Smooth muscle cell (in vitro differentiated cells): ENCODE measurements at regions not wholly inside any gene's neighbourhood (a gene's known extent, or its start where the extent isn't known, plus 50 kb on each side); places are given as distances from the start of the nearest gene placed in this dataset.

Experiments used
- DNase-seq: peaks from one replicate; lab custom pipeline; 2025; ENCODE audit not compliant: unreplicated experiment; lab: John Stamatoyannopoulos, UW
- H2AFZ ChIP-seq: fragments of 200-600 bp; sonication (generic); 2 replicates; pipeline ENCODE4 v1.6.0; 2016; ENCODE audit warnings: antibody characterized with exemption, low read depth, mild to moderate bottlenecking
- H3F3A ChIP-seq: fragments of 200-600 bp; sonication (generic); 2 replicates; pipeline ENCODE4 v1.6.0; 2017; ENCODE audit warnings: antibody characterized with exemption, low read depth
- H3K27ac ChIP-seq: fragments of 200-600 bp; sonication (generic); 2 replicates; pipeline ENCODE4 v1.5.1; 2016; ENCODE audit warnings: low read depth, mild to moderate bottlenecking
- H3K27me3 ChIP-seq: fragments of 200-600 bp; sonication (generic); 2 replicates; pipeline ENCODE4 v1.6.1; 2016; ENCODE audit warnings: low read depth, mild to moderate bottlenecking
- H3K36me3 ChIP-seq: fragments of 200-600 bp; sonication (generic); 2 replicates; pipeline ENCODE4 v1.5.1; 2016; ENCODE audit warnings: low read depth
- H3K4me1 ChIP-seq: fragments of 200-600 bp; sonication (generic); 2 replicates; pipeline ENCODE4 v1.5.1; 2016; ENCODE audit warnings: low read depth
- H3K4me2 ChIP-seq: fragments of 200-600 bp; sonication (generic); 2 replicates; pipeline ENCODE4 v1.6.0; 2016; ENCODE audit warnings: mild to moderate bottlenecking
- H3K4me3 ChIP-seq: fragments of 200-600 bp; sonication (generic); 2 replicates; pipeline ENCODE4 v1.5.1; 2016; ENCODE audit warnings: mild to moderate bottlenecking
- H3K79me2 ChIP-seq: fragments of 200-600 bp; sonication (generic); 2 replicates; pipeline ENCODE4 v1.6.0; 2016; ENCODE audit warnings: low read depth, mild to moderate bottlenecking
- H3K9ac ChIP-seq: fragments of 200-600 bp; sonication (generic); 2 replicates; pipeline ENCODE4 v1.6.0; 2016; ENCODE audit warnings: low read depth
- H3K9me3 ChIP-seq: fragments of 200-600 bp; sonication (generic); replicated peaks from 2 replicates; pipeline ENCODE4 v1.5.1; 2016; ENCODE audit warnings: low read depth
- H4K20me1 ChIP-seq: fragments of 200-600 bp; sonication (generic); 2 replicates; pipeline ENCODE4 v1.6.0; 2016; ENCODE audit warnings: low read depth
- WGBS: methylation state at CpG from one replicate; pipeline ENCODE4 v1.1.7; 2016; ENCODE audit warnings: low lambda C conversion rate; 5-methylcytosine and 5-hydroxymethylcytosine counted together
- TF ChIP-seq, protein P1 (sequence below): fragments of 200-600 bp; sonication (generic); IDR thresholded peaks from 2 replicates; pipeline ENCODE4 v1.5.1; 2017; ENCODE audit warnings: borderline replicate concordance, mild to moderate bottlenecking, antibody characterized with exemption; ENCODE audit not compliant: insufficient read depth, poor library complexity, severe bottlenecking

- Histone ChIP-seq H4K20me1 (no peaks in the 10 kb centered on the region), H3K27me3 (peaks cover 20% of the 10 kb centered on the region), H3K79me2 (no peaks in the 10 kb centered on the region), H3K4me3 (no peak overlapping the region), H3K27ac (no peak overlapping the region), H3K4me2 (peak overlapping the region; percentile 21), H3K4me1 (peaks cover 15% of the 10 kb centered on the region), H2AFZ (no peak overlapping the region), H3F3A (no peaks in the 10 kb centered on the region), H3K9me3 (no peaks in the 10 kb centered on the region), H3K36me3 (no peaks in the 10 kb centered on the region), H3K9ac (no peak overlapping the region)
- 64% methylated on average over 5 of the region's 5 CpGs for WGBS
- no peak for DNase-seq
- TF ChIP-seq, protein P1, sequence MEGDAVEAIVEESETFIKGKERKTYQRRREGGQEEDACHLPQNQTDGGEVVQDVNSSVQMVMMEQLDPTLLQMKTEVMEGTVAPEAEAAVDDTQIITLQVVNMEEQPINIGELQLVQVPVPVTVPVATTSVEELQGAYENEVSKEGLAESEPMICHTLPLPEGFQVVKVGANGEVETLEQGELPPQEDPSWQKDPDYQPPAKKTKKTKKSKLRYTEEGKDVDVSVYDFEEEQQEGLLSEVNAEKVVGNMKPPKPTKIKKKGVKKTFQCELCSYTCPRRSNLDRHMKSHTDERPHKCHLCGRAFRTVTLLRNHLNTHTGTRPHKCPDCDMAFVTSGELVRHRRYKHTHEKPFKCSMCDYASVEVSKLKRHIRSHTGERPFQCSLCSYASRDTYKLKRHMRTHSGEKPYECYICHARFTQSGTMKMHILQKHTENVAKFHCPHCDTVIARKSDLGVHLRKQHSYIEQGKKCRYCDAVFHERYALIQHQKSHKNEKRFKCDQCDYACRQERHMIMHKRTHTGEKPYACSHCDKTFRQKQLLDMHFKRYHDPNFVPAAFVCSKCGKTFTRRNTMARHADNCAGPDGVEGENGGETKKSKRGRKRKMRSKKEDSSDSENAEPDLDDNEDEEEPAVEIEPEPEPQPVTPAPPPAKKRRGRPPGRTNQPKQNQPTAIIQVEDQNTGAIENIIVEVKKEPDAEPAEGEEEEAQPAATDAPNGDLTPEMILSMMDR = no peak
Observed at GRCh38 chr11:45092404-45092785, 54.0 kb upstream of the PRDM11 start.

- Histone ChIP-seq H3K9ac (no peak overlapping the region), H3K4me2 (peak overlapping the region; percentile 55)
Observed at GRCh38 chr11:45092901-45093760, 53.3 kb upstream of the PRDM11 start.

GRCh38 chr11:45093761-45094455 lies 52.5 kb upstream of the PRDM11 start:
- H3K4me3 ChIP-seq = no peak overlapping the region
- peak overlapping the region; percentile 55 for H3K4me2 ChIP-seq
- H4K20me1 ChIP-seq = no peaks in the 10 kb centered on the region
- no peak overlapping the region for H2AFZ ChIP-seq
- no peaks in the 10 kb centered on the region for H3K36me3 ChIP-seq
- H3K79me2 ChIP-seq = no peaks in the 10 kb centered on the region
- WGBS = 92% methylated on average over 8 of the region's 8 CpGs
- no peak for DNase-seq
- H3K27ac ChIP-seq = no peak overlapping the region
- TF ChIP-seq, protein P1 = no peak
- H3F3A ChIP-seq = no peaks in the 10 kb centered on the region
- peaks cover 15% of the 10 kb centered on the region for H3K4me1 ChIP-seq
- no peak overlapping the region for H3K9ac ChIP-seq
- H3K27me3 ChIP-seq = peaks cover 21% of the 10 kb centered on the region
- H3K9me3 ChIP-seq = no peaks in the 10 kb centered on the region

More at GRCh38 chr11:45092901-45093760, 53.3 kb upstream of the PRDM11 start:
- no peaks in the 10 kb centered on the region for H3K36me3 ChIP-seq
- no peak for DNase-seq
- H3K9me3 ChIP-seq = no peaks in the 10 kb centered on the region
- H3K4me3 ChIP-seq = no peak overlapping the region
- H3K27ac ChIP-seq = no peak overlapping the region
- H3K4me1 ChIP-seq = peaks cover 15% of the 10 kb centered on the region
- H3F3A ChIP-seq = no peaks in the 10 kb centered on the region
- no peaks in the 10 kb centered on the region for H3K79me2 ChIP-seq
- TF ChIP-seq, protein P1 = no peak
- 46% methylated on average over 15 of the region's 15 CpGs for WGBS
- peaks cover 21% of the 10 kb centered on the region for H3K27me3 ChIP-seq
- no peak overlapping the region for H2AFZ ChIP-seq
- H4K20me1 ChIP-seq = no peaks in the 10 kb centered on the region
